Activated T-cell treated with anti-CD3 and anti-CD28 coated beads for 48 hours (primary cell): ENCODE measurements at regions not wholly inside any gene's neighbourhood (a gene's known extent, or its start where the extent isn't known, plus 50 kb on each side); places are given as distances from the start of the nearest gene placed in this dataset.

ENCODE experiments used
- DNase-seq: peaks from one replicate; pipeline ENCODE4 v3.0.0-alpha.2; 2020; ENCODE audit warnings: low read depth

- no peak for DNase-seq
These were observed 203.7 kb upstream of the ARX start for GRCh38 chrX:25219480-25219879.

GRCh38 chrX:25213611-25214010 is 197.8 kb upstream of the ARX start:
- DNase-seq: no peak

GRCh38 chrX:25207803-25208475 is 192.2 kb upstream of the ARX start:
- no peak for DNase-seq

GRCh38 chrX:25206778-25207177 is 191.0 kb upstream of the ARX start:
- no peak for DNase-seq

- DNase-seq: no peak
These were observed 188.4 kb upstream of the ARX start for GRCh38 chrX:25204182-25204581.

GRCh38 chrX:25202827-25203226 is 187.1 kb upstream of the ARX start:
- no peak for DNase-seq

- DNase-seq: no peak
These were observed 183.1 kb upstream of the ARX start for GRCh38 chrX:25198891-25199290.

GRCh38 chrX:25198253-25198652 is 182.5 kb upstream of the ARX start:
- DNase-seq: no peak

- no peak for DNase-seq
These were observed 180.5 kb upstream of the ARX start for GRCh38 chrX:25196221-25196620.

GRCh38 chrX:25191403-25191802 is 175.6 kb upstream of the ARX start:
- DNase-seq: no peak

- no peak for DNase-seq
These were observed 166.0 kb upstream of the ARX start for GRCh38 chrX:25181775-25182174.

- no peak for DNase-seq
These were observed 164.5 kb upstream of the ARX start for GRCh38 chrX:25180242-25180641.

- DNase-seq: no peak
These were observed 162.8 kb upstream of the ARX start for GRCh38 chrX:25178555-25178954.

GRCh38 chrX:25175743-25176142 is 160.0 kb upstream of the ARX start:
- DNase-seq: no peak

- no peak for DNase-seq
These were observed 159.4 kb upstream of the ARX start for GRCh38 chrX:25175171-25175570.

- no peak for DNase-seq
These were observed 150.8 kb upstream of the ARX start for GRCh38 chrX:25166546-25166945.

- DNase-seq: no peak
These were observed 150.4 kb upstream of the ARX start for GRCh38 chrX:25166145-25166544.

- DNase-seq: no peak
These were observed 142.9 kb upstream of the ARX start for GRCh38 chrX:25158635-25159034.

- DNase-seq: no peak
These were observed 141.1 kb upstream of the ARX start for GRCh38 chrX:25156832-25157231.

- DNase-seq: no peak
These were observed 140.6 kb upstream of the ARX start for GRCh38 chrX:25156323-25156722.

GRCh38 chrX:25154168-25154567 is 138.4 kb upstream of the ARX start:
- DNase-seq: no peak

- no peak for DNase-seq
These were observed 136.0 kb upstream of the ARX start for GRCh38 chrX:25151749-25152148.

GRCh38 chrX:25144043-25144940 is 128.5 kb upstream of the ARX start:
- peak; percentile 2 for DNase-seq

GRCh38 chrX:25143596-25143995 is 127.8 kb upstream of the ARX start:
- DNase-seq: no peak
